ENCODE measurements at regions not wholly inside any gene's neighbourhood (a gene's known extent, or its start where the extent isn't known, plus 50 kb on each side); places are given as distances from the start of the nearest gene placed in this dataset.

GRCh38 chr1:95370691-95371562 is 136.9 kb downstream of the RWDD3 start:
- no peak for DNase-seq (ENCODE audit: low read depth in 2 of 2)

GRCh38 chr1:95371666-95372282 is 137.8 kb downstream of the RWDD3 start:
- DNase-seq (ENCODE audit: low read depth in 2 of 2) = no peak

- DNase-seq (ENCODE audit: low read depth in 2 of 2) = no peak
Measured at GRCh38 chr1:95375174-95375573, 141.2 kb downstream of the RWDD3 start.

GRCh38 chr1:95380909-95381308 is 146.9 kb downstream of the RWDD3 start:
- DNase-seq (ENCODE audit: low read depth in 2 of 2) = no peak

GRCh38 chr1:95382000-95382786 is 148.2 kb downstream of the RWDD3 start:
- no peak for DNase-seq (ENCODE audit: low read depth in 2 of 2)

GRCh38 chr1:95383111-95383510 is 149.1 kb downstream of the RWDD3 start:
- DNase-seq (ENCODE audit: low read depth in 2 of 2) = no peak

- DNase-seq (ENCODE audit: low read depth in 2 of 2) = peak in 1 of 2 experiments; percentile 3
Measured at GRCh38 chr1:95384567-95384966, 150.6 kb downstream of the RWDD3 start.

GRCh38 chr1:95386371-95386770 is 152.4 kb downstream of the RWDD3 start:
- DNase-seq (ENCODE audit: low read depth in 2 of 2) = no peak

GRCh38 chr1:95386915-95387314 is 152.9 kb downstream of the RWDD3 start:
- no peak for DNase-seq (ENCODE audit: low read depth in 2 of 2)

- no peak for DNase-seq (ENCODE audit: low read depth in 2 of 2)
Measured at GRCh38 chr1:95388031-95388430, 154.0 kb downstream of the RWDD3 start.

- no peak for DNase-seq (ENCODE audit: low read depth in 2 of 2)
Measured at GRCh38 chr1:95393434-95393833, 159.4 kb downstream of the RWDD3 start.

- no peak for DNase-seq (ENCODE audit: low read depth in 2 of 2)
Measured at GRCh38 chr1:95396557-95396956, 162.5 kb downstream of the RWDD3 start.

GRCh38 chr1:95402780-95403179 is 168.8 kb downstream of the RWDD3 start:
- no peak for DNase-seq (ENCODE audit: low read depth in 2 of 2)

GRCh38 chr1:95406279-95406678 is 172.3 kb downstream of the RWDD3 start:
- DNase-seq (ENCODE audit: low read depth in 2 of 2) = no peak

- no peak for DNase-seq (ENCODE audit: low read depth in 2 of 2)
Measured at GRCh38 chr1:95407131-95407885, 173.3 kb downstream of the RWDD3 start.

- no peak for DNase-seq (ENCODE audit: low read depth in 2 of 2)
Measured at GRCh38 chr1:95407886-95408291, 173.9 kb downstream of the RWDD3 start.

GRCh38 chr1:95408507-95409136 is 174.6 kb downstream of the RWDD3 start:
- no peak for DNase-seq (ENCODE audit: low read depth in 2 of 2)

GRCh38 chr1:95409276-95409675 is 175.3 kb downstream of the RWDD3 start:
- no peak for DNase-seq (ENCODE audit: low read depth in 2 of 2)

- no peak for DNase-seq (ENCODE audit: low read depth in 2 of 2)
Measured at GRCh38 chr1:95409901-95410300, 175.9 kb downstream of the RWDD3 start.

GRCh38 chr1:95415146-95415545 is 181.1 kb downstream of the RWDD3 start:
- no peak for DNase-seq (ENCODE audit: low read depth in 2 of 2)

GRCh38 chr1:95426772-95427171 is 192.8 kb downstream of the RWDD3 start:
- DNase-seq (ENCODE audit: low read depth in 2 of 2) = no peak

Measured in stimulated activated CD4-positive, alpha-beta T cell treated with anti-CD3 and anti-CD28 coated beads, Interleukin-12 subunit alpha, Interleukin-12 subunit beta, amount 100 ng/mL, for 24 hours (primary cell).